HG03378 (cell line): ENCODE measurements at regions not wholly inside any gene's neighbourhood (a gene's known extent, or its start where the extent isn't known, plus 50 kb on each side); places are given as distances from the start of the nearest gene placed in this dataset.

Source experiments
- ATAC-seq: cut with Tn5 transposase; IDR thresholded peaks from one replicate; pipeline ENCODE4 v1.9.1; 2021; ENCODE audit warnings: mild to moderate bottlenecking, moderate library complexity; ENCODE audit not compliant: unreplicated experiment

DNA sequence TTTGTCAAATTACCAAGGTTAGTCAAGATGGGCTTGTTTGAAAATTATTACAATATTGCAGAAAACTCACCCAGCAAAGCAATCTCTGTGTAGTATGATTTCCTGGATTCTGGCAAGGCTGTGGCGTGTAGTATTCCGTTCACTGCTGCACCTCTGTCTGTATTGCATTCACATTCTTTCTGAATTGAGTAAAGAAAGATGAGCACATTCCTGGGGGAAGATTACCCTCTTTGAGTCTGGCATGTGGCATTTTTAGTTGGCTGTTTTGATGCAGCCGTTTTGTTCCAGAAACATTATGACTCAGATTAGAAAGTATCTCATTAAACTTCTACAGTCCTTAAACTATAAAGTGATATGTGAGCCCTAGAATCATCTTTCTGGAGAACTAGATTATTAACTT, 197.7 kb downstream of the TENT4A start:
- no peak for ATAC-seq

DNA sequence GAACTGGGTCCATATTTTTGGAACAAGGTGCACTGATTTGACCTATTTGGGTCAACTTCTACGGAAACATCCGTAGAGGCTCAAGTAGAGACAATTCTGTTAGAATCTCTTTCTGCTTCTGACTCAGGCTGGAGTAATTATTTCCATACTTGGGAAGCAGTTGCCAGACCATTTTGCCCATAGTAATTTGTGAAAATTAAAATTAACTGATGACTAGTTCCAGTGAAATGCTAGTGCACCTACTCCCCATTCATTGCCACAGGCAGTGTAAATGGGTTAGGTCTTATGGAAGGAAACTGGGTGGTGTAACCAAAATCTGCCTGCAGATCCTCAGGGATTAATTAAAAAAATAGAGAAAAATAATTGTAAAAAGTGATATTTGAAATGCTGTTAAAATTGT, 201.1 kb downstream of the TENT4A start:
- ATAC-seq, result no peak

DNA sequence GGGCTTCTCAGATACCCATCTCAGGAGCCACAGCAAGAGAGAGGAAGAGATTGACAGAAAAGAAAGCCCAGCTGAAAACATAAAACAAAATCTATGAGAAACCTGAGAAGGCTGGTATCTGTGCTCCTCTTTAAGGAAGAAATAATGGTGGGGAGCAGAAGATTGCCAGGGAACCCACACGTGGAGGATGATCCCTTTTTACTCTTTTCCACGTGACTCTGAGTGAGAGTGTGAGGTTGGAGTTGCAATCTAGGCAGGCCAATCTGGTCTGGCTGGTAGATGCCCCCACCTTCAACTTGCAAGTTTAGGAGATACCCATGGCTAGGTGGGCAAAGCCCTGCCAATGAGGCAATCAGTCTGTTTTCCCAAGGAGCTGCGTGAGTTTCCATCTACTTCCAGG, 202.3 kb downstream of the TENT4A start:
- no peak for ATAC-seq

DNA sequence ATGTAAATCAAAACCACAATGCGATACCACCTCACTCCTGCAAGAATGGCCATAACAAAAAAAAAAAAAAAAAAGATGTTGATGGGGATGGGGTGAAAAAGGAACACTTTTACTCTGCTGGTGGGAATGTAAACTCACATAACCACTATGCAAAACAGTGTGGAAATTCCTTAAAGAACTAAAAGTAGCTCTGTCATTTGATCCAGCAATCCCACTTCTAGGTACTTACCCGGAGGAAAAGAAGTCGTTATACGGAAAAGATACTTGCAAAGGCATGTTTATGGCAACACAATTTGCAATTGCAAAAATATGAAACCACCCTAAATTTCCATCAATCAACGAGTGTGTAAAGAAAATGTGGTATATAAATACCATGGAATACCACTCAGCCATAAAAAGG, 205.0 kb downstream of the TENT4A start:
- no peak for ATAC-seq

DNA sequence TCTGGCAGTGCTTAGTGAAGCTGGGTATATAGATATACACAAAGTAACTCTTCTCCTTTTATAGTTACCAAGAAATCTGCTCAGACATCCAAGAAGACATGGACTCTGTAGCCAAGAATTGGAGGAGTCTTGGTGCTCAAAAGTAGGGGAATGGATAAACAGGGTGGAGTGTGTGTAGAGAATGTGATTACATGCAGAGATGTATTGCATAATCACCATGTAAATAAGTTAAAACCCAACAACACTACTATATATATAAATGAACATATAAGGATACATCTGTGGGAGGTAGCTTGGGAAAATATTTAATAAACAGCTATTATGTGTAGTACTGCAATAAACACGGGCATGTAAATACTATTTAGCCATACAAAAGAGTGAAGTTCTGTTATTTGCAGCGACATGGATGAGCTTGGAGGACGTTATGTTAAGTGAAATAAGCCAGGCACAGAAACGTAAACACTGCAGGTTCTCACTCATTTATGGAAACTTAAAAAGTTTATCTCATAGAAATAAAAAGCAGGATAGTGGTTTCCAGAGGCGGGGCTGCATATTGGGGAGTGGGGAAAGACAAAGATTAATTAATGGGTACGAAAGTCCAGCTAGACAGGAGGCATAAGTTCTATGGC, 207.5 kb downstream of the TENT4A start:
- no peak for ATAC-seq

DNA sequence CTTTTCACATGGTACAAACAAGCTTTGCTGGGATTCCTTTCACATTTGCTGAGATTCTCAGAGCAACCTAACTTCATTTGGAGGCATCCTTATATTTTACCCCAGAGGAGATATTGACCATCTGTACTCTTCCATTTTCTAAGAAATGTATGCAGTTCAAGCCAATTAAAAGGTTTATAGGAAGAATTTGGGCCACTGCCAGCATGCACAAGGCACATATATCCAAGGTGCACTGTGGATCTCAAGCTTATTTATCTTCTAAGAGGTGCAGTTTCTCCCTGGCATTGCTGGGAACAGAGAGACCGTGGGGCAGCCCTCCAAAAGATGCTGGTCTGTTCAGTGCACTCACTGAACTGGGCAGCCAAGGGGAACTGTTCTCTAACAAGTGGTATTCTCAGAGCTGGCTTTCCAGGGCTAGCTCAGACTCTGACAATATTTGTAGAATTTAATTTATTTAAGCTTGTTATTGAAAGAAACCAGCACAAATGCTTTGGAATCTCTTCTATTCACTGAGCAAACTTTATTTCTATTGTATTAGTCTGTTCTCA, 213.3 kb downstream of the TENT4A start:
- no peak for ATAC-seq

DNA sequence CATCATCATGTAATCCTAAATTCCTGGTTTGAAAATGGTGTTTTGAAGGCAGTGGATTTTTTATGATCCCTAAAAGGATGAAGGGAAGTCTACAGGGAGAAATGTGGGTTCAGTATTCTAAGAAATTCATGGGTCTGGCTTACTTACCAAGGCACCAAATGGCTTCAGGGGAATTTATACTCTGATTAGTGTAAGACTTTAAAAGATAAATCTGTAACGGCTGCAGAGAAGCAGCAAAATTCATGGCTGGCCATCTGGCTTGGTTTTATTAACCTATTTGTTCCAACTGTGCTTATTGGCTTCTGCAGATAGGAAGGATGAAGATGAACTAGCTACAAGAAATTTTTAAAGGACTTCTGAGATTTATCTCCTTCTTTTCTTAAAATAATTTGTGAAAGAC, 222.8 kb downstream of the TENT4A start:
- ATAC-seq, result no peak

DNA sequence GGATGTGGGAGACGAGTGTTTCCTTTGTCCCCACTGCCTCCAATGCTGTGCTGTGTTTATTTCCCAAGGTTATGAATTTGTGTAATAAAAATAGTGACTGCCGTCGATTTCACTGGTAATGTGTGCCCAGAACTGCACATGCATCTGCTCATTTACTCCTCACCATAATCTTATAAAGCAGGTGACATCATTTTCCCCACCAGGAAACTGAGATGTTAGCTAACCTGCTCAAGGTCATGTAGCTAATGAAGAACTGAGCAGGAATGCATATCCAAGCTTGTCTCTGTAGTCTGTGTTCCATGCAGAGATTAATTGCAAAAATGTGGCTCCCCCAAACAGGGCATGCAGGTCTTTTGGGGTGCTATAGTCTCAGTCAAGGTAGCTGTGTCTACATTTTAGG, 224.4 kb downstream of the TENT4A start:
- ATAC-seq, result no peak

DNA sequence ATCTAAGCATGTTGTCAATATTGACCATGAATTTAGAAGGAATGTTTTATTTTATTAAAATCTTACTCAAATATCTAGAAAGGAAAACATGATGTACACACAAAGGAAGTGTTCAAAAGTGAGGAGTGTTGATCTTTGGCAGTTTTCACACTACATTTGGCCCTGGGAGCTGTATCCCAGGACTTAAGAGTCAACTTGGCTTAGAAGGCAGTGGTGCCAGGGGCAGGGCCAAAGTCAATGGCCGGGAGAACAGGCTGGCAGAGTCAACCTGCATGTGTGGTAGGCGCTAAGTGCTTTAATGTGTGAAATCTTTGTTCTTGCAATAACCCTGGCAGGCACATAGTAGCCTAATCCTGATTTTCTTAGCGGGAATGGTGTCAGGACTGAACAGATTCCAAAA, 228.4 kb downstream of the TENT4A start:
- ATAC-seq, result no peak

DNA sequence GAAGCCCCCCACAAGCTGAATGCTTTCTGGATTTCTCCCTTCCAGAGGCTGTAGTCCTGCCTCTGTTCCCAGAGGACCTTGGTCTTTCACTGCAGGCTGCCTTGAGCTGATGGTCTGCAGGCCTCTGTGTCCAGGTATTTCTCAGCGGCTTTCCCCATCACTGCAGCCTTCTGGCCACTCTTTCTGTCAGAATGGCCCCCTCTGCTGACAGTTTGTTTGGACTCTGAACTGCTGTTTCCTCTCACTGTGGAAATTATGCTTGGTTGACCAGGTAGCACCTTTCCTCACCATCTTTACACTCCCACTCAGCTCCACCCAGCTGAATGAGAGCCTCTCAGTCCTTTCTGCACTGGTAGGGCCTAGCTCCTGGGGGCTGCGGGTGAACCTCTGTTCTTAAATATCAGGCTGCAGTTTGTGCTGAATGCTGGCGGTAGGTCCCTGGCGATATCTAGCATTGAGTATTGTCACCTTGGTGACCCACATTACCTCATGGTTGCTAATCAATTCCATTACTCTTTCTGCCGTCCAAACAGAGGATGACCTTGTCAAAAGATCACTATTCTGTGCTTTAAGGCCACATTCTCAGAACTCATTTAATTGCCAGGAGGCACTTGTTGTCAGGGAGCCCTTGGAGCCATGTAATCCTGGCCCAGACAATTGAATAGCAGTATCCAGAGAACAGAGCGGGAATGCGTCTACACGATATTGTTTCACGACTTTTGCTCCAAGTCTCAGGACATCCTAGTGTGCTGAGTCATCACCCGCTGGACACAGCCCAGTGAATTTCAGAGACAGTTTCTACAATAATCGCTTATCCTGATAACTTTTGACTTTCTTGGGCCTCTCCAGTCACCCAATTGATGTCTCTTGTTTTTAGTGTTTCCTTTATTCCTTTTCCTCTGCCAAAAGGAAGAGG, 230.2 kb downstream of the TENT4A start:
- no peak for ATAC-seq

DNA sequence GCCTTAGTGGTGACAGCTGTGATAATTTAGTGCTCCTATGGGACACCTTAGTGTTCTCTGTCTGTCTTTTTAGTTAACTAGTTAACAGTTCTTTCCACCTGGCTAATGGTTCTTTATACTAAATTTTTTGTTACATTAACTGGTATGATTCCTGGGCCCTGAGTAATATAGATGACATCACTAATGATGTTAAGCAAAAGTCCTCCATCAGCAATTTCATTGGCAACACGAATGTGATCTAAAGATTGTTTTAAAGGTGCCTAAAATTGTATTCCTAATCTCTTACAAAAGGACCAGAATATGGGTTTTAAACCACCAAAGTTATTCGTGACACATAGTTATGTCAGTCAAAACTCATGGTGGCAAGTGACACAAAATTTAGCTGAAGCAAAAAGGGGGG, 235.3 kb downstream of the TENT4A start:
- ATAC-seq, result no peak

DNA sequence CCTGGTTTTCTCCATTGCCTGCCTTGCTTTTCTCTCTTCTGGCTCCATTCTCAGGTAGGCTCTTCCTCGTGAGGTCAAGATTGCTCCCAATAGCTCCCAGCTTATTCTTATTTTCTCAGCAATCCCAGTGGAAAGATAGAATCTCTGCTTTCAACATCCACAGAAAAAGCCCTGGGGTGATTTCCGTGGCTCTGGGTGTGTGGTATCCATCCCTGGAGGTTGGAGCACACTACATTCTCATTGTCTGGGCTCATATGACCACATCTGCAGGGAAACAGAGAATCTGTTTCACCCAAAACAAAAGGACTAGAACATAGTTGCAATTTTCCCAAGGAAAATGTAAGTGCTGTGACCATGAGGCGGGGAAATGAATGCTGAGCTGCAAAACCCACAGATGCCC, 236.0 kb downstream of the TENT4A start:
- no peak for ATAC-seq

DNA sequence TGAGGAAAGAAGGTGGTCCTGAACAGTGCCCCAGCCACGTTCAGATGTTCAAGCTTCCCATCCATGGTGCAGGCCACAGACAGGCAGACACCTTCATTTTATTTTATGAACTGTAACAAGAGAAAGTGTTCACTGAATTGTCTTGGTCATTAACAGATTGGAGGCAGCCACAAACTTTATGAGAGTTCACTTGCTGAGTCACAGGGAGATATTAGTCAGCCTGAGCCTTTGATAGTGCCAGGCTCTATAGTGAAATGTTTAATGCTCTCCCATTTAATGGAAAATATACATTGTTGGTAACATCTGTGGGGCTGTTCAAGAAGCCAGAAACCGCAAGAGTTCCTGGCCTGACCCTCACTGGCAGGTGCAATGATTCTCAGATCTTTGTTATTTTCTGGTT, 237.0 kb downstream of the TENT4A start:
- no peak for ATAC-seq

DNA sequence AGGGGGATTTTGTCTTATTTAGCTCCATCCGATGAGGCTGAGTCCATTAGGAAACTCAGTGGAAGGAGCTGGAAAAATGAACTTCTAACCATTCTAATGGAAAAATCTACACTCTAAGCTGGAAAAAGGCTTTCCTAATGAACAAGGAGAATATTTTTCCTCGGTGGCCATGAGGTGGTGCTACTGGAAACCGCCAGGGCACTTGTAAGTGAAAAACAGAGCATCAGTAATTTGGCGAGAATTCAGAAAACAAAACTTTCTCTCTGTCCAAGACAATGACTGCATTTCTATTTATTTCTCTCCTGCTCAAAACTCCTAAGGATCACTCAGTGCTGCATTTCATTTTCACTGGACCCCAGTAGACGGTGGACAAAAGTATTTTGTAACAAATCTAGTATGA, 237.6 kb downstream of the TENT4A start:
- ATAC-seq, result no peak

DNA sequence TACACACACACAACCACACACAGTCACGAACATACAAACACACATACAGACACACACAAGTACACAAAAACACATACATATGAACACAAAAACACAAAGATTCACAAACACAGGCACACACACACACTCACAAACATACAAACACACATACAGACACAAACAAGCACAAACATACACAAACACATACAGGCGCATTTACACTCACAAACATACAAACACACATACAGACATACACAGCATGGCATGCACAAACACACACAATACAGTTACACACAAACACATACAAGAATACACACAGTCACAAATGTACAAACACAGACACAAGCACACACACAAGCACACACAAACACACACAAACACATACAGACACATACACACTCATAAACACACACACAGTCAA, 247.9 kb downstream of the TENT4A start:
- no peak for ATAC-seq

DNA sequence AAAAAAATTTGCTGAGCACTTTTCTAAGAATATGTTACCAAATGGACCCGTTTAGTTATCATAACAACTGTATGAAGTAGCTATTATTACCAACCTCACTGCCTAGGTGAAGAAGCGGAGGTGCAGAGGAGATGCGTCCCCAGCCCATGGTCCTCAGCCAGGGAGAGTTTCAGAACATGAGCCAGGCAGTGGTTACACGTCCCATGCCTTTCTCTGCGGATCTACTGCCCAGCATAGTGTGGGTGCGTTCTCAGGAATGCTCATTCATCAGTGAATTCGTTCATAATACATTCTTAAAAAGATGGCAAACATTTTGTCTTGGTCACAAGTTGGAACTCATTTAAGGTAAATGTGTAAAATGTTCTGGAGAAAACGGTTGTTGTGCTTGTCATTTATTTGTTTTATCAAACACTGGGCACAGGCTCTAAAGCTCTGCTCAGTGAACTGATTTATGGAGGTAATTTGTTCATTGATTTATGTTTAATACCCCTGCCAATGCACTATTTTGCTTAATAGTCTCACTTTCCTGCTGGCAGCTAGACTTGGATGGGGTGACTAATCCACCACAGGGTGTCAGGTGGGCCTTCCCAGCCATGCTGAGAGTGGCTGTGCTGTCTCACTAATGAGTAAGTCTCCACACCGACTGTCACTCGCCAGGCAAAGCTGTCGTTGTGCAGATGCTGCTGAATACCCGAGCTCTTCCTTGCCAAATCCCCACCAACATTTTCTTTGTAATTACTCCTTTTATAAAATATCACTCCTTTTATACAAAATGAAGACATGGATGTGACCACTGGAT, 248.8 kb downstream of the TENT4A start:
- ATAC-seq, result no peak

DNA sequence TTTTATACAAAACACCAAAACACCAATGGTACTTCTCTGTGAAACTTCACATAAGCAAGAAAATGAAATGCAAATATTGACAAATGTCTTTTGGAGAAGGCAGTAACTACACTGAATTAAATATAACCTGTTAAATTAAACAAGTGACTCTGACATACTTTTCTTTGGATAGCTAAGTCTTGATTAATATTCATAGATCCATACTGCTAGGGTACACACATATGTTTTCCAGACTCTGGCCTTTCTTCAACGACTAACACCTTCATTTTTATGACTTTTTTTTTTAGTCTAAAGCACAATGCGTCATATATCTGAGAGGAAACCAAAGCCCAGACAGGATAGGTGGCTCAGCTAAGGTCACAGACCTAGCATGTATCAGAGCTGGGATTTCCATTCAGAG, 263.7 kb downstream of the TENT4A start:
- ATAC-seq, result no peak

DNA sequence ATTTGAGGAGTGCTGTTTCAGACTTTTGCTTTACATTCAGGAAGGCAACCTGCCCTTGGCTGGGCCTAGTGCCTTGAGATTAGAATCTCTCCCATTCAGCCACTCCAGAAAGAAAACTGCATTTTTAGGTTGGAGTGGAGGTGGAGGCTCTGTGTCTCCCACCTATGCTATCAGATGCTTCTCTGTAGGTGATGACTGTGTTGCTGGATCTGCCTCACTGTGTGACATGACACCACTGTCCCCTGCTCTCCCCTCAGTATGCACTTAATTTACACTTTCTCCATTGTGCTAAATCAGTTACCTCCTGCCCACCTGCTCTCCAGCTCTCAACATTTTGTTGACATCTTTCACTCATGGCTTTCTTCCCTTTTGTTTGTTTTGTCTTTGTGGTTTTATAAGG, 265.8 kb downstream of the TENT4A start:
- ATAC-seq, result no peak

DNA sequence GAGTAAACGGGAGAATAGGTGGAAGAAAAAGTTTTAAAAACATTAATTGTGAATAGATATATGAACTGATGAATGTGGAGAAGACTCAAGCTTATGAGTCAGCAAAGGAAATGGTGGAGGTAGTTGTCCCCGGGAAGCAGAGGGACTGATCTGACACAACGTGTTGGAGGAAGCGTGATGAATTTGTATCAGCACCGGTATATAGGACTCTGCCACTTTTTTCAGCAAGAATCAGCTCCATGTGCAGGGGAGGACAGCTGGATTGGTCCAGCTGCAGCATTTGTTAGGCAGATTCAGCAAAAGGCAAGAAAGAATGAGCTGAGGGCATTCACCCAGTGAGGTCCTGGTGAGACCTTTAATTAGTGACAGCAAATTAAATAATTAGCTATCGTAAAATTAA, 276.0 kb downstream of the TENT4A start:
- ATAC-seq, result no peak

DNA sequence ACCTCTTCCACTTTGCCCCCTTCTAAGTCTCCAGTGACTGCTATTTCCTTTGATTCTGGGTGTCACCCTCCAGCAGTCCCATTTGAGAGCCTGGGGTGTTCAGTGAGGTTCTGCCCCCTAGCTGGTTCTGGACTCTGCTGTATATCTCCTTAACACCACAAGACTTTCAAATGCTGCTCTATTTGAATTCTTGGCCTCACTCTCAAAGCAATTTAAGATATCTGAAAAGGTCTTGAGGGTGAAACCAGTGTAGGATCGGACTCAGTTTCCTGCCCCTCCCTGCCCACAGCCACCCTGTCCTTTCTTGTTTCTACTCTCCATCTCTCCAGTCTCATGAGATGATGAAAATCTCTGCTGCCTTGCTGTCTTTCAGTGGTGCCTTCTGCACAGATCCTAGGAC, 280.9 kb downstream of the TENT4A start:
- no peak for ATAC-seq

DNA sequence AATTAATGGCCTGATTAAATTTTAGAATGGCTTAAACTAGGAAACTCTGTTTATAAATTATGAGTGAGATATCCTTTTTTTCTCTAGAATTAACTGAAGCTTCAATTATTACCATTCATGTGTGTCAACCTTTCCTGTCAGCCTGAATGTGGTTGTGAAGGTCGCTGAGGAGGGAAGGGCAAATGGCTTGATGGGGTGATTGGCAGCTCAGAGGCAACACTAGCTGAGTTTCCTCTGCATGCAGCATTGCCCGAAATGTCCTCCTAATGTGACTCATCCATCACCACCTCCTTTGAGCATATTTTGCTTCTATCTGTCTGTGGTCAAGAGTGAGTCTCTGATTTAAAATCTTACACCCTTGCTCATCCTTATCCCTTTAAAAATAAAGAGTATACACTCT, 281.9 kb downstream of the TENT4A start:
- ATAC-seq, result no peak

DNA sequence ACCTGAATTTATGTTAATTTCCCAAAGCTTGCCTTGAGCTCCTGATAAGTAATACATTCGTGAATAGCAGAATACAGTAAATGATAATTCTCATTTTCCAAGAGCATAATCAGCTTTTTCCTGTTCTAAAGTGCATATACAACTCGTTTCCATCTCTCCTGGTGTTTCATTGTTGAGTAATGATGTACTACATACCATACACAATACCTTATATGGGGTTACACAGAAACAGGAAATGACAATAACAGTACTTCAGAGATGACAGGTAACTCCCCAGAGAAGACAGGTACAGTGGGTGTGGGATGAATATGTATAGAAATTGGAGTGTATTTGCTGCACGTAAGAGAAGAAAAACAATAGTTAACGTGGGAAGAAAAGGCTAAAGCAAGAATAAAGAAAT, 287.1 kb downstream of the TENT4A start:
- no peak for ATAC-seq
